PC-9 (cell line): ENCODE measurements at regions not wholly inside any gene's neighbourhood (a gene's known extent, or its start where the extent isn't known, plus 50 kb on each side); places are given as distances from the start of the nearest gene placed in this dataset.

Experiments
- CTCF ChIP-seq: fragments of 200-600 bp; sonication (generic); conservative IDR thresholded peaks from 2 replicates; pipeline ENCODE4 v1.6.1; 2017; ENCODE audit warnings: mixed run types, antibody characterized with exemption, mild to moderate bottlenecking, moderate library complexity
- EZH2 ChIP-seq: fragments of 200-600 bp; sonication (generic); IDR thresholded peaks from 2 replicates; pipeline ENCODE4 v1.8.0; 2017; ENCODE audit warnings: antibody characterized with exemption, low read depth

- TF ChIP-seq CTCF (no peak), EZH2 (no peak)
These were observed 150.2 kb upstream of the SPATS2L start for GRCh38 chr2:200156166-200156835.
